ENCODE measurements at regions not wholly inside any gene's neighbourhood (a gene's known extent, or its start where the extent isn't known, plus 50 kb on each side); places are given as distances from the start of the nearest gene placed in this dataset.
"Not testable (repeated sequence)": the region's sequence is repeated elsewhere in the genome, so short reads cannot be mapped to it uniquely, and the experiment has no call there.

DNA sequence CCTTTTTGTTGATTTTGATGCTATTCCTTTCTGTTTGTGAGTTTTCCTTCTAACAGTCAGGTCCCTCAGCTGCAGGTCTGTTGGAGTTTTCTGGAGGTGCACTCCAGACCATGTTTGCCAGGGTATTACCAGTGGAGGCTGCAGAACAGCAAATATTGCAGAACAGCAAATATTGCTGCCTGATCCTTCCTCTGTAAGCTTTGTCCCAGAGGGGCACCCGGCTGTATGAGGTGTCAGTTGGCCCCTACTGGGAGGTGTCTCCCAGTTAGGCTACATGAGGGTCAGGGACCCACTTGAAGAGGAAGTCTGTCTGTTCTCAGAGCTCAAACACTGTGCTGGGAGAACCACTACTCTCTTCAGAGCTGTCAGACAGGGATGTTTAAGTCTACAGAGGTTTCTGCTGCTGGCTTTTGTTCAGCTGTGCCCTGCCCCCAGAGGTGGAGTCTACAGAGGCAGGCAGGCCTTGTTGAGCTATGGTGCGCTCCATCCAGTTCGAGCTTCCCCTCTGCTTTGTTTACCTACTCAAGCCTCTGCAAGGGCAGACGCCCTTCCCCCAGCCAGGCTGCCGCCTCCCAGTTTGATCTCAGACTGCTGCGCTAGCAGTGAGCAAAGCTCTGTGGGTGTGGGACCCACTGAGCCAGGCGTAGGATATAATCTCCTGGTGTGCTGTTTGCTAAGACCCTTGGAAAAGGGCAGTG, 70.3 kb upstream of the CECR2 start:
- TF ChIP-seq, protein P1, sequence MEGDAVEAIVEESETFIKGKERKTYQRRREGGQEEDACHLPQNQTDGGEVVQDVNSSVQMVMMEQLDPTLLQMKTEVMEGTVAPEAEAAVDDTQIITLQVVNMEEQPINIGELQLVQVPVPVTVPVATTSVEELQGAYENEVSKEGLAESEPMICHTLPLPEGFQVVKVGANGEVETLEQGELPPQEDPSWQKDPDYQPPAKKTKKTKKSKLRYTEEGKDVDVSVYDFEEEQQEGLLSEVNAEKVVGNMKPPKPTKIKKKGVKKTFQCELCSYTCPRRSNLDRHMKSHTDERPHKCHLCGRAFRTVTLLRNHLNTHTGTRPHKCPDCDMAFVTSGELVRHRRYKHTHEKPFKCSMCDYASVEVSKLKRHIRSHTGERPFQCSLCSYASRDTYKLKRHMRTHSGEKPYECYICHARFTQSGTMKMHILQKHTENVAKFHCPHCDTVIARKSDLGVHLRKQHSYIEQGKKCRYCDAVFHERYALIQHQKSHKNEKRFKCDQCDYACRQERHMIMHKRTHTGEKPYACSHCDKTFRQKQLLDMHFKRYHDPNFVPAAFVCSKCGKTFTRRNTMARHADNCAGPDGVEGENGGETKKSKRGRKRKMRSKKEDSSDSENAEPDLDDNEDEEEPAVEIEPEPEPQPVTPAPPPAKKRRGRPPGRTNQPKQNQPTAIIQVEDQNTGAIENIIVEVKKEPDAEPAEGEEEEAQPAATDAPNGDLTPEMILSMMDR (conservative IDR thresholded peaks at IDR 0.05 in 1 of 2, IDR thresholded peaks at IDR 0.05 in 1 of 2; ENCODE audit: extremely low read depth in 1 of 2, insufficient read depth in 1 of 2, low read depth in 1 of 2, low read length in 2 of 2) = not testable (repeated sequence)
- not testable (repeated sequence) for TF ChIP-seq EZH2 (IDR thresholded peaks at IDR 0.05; ENCODE audit: borderline replicate concordance, low read length)
